ENCODE measurements at regions not wholly inside any gene's neighbourhood (a gene's known extent, or its start where the extent isn't known, plus 50 kb on each side); places are given as distances from the start of the nearest gene placed in this dataset.

DNA sequence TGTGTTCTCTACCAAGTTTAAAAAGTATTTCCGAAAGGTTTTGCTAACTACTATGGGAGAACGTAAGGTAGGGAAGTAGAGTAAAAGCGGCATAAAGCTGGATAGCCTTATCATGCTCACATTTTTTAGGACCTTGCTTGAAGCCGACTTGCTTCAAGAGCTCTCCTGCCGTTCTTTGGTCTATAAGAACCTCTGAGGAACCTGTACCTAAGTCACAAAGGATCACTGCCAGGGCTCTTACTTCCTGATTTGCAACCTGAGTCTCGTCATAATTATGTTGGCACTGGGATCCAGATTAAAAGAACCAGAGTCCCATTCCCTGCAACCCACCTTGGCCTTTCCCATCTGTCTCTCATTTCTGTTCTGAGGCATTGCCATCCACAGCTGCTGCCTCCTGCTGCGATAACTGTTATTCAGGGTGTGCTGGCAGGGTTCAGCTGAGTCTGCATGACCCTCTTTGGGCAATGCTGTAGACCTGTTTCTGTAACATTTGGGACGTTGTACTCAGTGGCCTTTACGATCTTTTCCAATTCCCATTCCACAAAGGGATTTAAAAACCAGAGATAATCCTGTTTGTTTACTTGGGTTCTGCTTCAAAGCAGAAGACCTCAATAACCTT lies 131.0 kb upstream of the UMPS start:
- Histone ChIP-seq H3K27ac (no peak overlapping the region), H3K36me3 (no peaks in the 10 kb centered on the region), H3K9me3 (ENCODE audit: severe bottlenecking) (no peaks in the 10 kb centered on the region), H3K4me3 (ENCODE audit: low read depth, low read length) (no peak overlapping the region), H3K27me3 (ENCODE audit: insufficient read depth, low read depth, severe bottlenecking) (no peaks in the 10 kb centered on the region)
- TF ChIP-seq, protein P1, sequence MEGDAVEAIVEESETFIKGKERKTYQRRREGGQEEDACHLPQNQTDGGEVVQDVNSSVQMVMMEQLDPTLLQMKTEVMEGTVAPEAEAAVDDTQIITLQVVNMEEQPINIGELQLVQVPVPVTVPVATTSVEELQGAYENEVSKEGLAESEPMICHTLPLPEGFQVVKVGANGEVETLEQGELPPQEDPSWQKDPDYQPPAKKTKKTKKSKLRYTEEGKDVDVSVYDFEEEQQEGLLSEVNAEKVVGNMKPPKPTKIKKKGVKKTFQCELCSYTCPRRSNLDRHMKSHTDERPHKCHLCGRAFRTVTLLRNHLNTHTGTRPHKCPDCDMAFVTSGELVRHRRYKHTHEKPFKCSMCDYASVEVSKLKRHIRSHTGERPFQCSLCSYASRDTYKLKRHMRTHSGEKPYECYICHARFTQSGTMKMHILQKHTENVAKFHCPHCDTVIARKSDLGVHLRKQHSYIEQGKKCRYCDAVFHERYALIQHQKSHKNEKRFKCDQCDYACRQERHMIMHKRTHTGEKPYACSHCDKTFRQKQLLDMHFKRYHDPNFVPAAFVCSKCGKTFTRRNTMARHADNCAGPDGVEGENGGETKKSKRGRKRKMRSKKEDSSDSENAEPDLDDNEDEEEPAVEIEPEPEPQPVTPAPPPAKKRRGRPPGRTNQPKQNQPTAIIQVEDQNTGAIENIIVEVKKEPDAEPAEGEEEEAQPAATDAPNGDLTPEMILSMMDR (IDR thresholded peaks at IDR 0.05; ENCODE audit: low read depth, low read length), result no peak
- DNase-seq, result no peak

DNA sequence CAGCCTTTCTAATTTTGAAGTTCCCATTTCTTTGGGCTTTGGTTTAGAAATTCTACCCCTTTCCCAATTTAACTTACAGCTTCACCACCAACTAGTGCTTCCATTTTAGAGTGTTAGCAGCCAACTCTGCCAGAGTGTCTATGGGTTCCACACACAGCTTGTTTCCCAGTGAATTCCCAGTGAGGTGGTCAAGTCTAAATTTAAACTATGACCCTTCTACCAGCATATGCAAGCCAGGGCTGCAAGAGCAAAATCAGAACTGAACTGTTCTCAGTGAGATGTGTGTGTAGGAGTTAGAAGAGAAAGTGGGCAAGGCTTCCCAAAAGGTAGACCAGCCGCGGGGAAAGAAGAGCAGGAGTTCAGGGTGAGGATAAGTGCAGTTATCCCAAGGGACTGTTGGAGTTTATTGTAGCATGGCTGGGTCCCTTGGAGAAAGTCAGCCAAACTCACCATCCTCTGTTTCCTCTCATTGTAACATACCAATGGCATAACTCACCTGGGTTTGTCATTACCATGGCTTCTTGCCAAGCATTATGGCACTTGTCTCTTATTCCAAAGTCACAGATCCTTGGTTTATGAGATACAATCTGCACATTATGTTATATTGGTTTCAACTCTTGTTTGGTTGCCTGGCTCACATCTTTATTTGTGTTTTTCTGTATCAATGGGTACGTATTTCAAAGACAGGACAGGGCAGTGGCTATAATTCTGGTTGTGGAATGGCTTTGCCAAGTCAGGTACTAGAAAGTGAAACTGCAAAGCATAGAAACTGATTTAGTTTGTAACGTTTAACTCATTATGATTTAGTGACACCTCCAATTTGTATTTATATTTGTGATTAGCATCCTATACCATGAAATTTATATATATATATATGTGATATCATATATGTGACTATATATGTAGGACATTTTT lies 130.2 kb upstream of the UMPS start:
- no peak for DNase-seq
- H3K36me3 ChIP-seq, result no peaks in the 10 kb centered on the region
- H3K27me3 ChIP-seq (ENCODE audit: insufficient read depth, low read depth, severe bottlenecking), result no peaks in the 10 kb centered on the region
- TF ChIP-seq, protein P1 (IDR thresholded peaks at IDR 0.05; ENCODE audit: low read depth, low read length), result no peak
- no peak overlapping the region for H3K27ac ChIP-seq
- no peaks in the 10 kb centered on the region for H3K9me3 ChIP-seq (ENCODE audit: severe bottlenecking)
- no peak overlapping the region for H3K4me3 ChIP-seq (ENCODE audit: low read depth, low read length)

DNA sequence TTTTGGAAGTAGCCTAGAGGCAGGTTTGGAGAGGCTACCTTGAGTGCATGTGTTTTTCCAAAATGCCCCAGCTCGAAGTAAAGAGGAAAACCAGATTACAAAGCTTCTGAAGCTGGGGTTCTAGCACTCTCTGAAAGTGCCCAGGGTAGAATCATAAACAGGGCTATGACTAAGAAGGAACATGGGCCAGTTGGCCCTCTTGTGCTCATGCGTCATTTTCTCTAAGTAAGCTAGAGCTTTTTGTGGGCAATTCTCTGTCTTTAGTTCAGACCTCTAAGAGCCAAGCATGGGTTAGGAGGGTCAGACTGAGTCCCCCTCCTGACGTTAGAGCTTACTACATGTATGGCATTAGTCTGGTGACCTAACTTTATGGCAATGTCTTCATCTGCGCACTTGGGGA lies 129.5 kb upstream of the UMPS start:
- DNase-seq, result no peak
- H3K4me3 ChIP-seq (ENCODE audit: low read depth, low read length), result no peak overlapping the region
- H3K27me3 ChIP-seq (ENCODE audit: insufficient read depth, low read depth, severe bottlenecking), result no peaks in the 10 kb centered on the region
- no peaks in the 10 kb centered on the region for H3K36me3 ChIP-seq
- TF ChIP-seq, protein P1 (IDR thresholded peaks at IDR 0.05; ENCODE audit: low read depth, low read length), result no peak
- no peaks in the 10 kb centered on the region for H3K9me3 ChIP-seq (ENCODE audit: severe bottlenecking)
- no peak overlapping the region for H3K27ac ChIP-seq

DNA sequence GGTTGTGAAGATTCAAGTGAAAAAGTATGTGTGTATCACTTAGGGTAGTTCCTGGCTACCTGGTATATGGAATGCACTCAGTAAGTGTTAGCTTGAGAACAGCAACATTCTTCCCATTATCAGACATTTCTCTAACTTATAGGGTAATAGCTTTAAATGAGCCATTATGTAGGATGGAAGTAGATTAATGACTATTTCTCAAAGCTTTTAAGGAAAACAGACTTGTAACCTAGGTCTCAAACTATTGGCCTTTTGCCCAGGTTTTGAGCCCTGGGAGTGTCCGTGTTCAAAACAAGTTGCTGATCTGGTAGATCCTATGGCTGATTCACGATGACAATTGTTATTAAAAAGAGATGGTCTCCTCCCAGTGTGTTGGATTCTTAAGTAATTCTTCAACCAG lies 129.1 kb upstream of the UMPS start:
- TF ChIP-seq, protein P1 (IDR thresholded peaks at IDR 0.05; ENCODE audit: low read depth, low read length), result no peak
- Histone ChIP-seq H3K36me3 (no peaks in the 10 kb centered on the region), H3K9me3 (ENCODE audit: severe bottlenecking) (no peaks in the 10 kb centered on the region), H3K4me3 (ENCODE audit: low read depth, low read length) (no peak overlapping the region), H3K27ac (no peak overlapping the region), H3K27me3 (ENCODE audit: insufficient read depth, low read depth, severe bottlenecking) (no peaks in the 10 kb centered on the region)
- no peak for DNase-seq

DNA sequence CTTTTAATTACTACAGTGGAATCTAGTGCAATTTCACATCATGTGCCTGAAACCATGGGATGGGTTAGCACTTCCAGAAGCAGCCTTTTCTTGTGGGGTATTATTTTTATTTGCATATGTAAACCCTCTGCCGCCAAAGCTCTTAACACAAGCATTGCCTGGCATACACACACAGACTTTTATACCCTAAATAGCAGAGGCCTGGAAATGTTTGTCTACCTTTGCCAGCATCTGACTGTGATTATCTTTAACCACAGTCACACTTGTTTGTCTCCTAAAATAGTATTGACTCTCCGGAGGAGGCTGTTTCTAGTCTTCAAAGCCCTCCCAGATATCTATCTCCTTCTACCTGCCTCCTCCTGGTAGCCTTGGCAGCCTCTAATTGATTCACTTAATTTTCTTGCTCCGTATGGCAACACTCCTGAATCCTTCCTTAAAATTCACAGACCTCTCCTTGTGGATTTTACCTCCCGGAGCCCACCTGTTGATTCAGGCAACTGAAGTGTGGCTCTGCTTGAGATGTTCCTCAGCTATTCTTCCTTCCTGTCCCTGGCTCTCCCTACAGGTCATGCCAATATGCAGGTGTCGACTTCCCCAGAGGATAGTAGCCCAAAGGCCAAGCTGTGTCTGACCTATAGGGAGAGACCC lies 127.1 kb upstream of the UMPS start:
- Histone ChIP-seq H3K27me3 (ENCODE audit: insufficient read depth, low read depth, severe bottlenecking) (no peaks in the 10 kb centered on the region), H3K36me3 (no peaks in the 10 kb centered on the region), H3K9me3 (ENCODE audit: severe bottlenecking) (no peaks in the 10 kb centered on the region), H3K4me3 (ENCODE audit: low read depth, low read length) (no peak overlapping the region), H3K27ac (no peak overlapping the region)
- TF ChIP-seq, protein P1 (IDR thresholded peaks at IDR 0.05; ENCODE audit: low read depth, low read length), result no peak
- DNase-seq, result no peak
